ENCODE measurements at regions not wholly inside any gene's neighbourhood (a gene's known extent, or its start where the extent isn't known, plus 50 kb on each side); places are given as distances from the start of the nearest gene placed in this dataset.

GRCh38 chr12:87923361-87923760 is 105.8 kb downstream of the C12orf50 start:
- H3K36me3 ChIP-seq (ENCODE audit: control insufficient read depth in 2 of 2, extremely low read depth in 1 of 2, insufficient read depth in 2 of 2, low read length in 2 of 2), result no peaks in the 10 kb centered on the region
- H3K79me2 ChIP-seq (ENCODE audit: control insufficient read depth, insufficient read depth, low read length), result no peaks in the 10 kb centered on the region
- TF ChIP-seq GATA2 (IDR thresholded peaks at IDR 0.05; ENCODE audit: insufficient read depth, insufficient read length, low read depth, low read length) (no peak), JUN (IDR thresholded peaks at IDR 0.05; ENCODE audit: borderline replicate concordance, insufficient read depth, insufficient read length, low read depth) (no peak), EZH2 (IDR thresholded peaks at IDR 0.05; ENCODE audit: borderline replicate concordance, low read depth, low read length, severe bottlenecking) (no peak), MAX (IDR thresholded peaks at IDR 0.05; ENCODE audit: insufficient read depth, insufficient read length) (no peak), POLR2AphosphoS5 (IDR thresholded peaks at IDR 0.05; ENCODE audit: insufficient read depth, low read depth, low read length) (no peak), POLR2A (IDR thresholded peaks at IDR 0.05; ENCODE audit: low read depth, low read length) (no peak), FOS (IDR thresholded peaks at IDR 0.05; ENCODE audit: borderline replicate concordance, insufficient read depth, low read length) (no peak), CTCF (IDR thresholded peaks at IDR 0.05; ENCODE audit: extremely low read depth in 1 of 2, insufficient read depth in 1 of 2, low read depth in 1 of 2, low read length in 2 of 2) (no peak), MYC (IDR thresholded peaks at IDR 0.05; ENCODE audit: low read depth, low read length) (no peak)
- dilution Hi-C loops (cut with MboI; ENCODE audit: extremely low pct_ligation_motif_present, low sequenced_read_pairs), result no loop called here
- FAIRE-seq, result no peak
- no peaks in the 10 kb centered on the region for H3K9me3 ChIP-seq (replicated peaks; ENCODE audit: control insufficient read depth, insufficient read depth, low read length)
- no TSS peak for BruUV-seq (replicated peaks)
- H3K27me3 ChIP-seq (ENCODE audit: control insufficient read depth in 2 of 2, insufficient read depth in 2 of 2, low read length in 2 of 2), result no peaks in the 10 kb centered on the region
- no peak overlapping the region for H3K4me3 ChIP-seq (replicated peaks in 1 of 3; ENCODE audit: insufficient read depth in 1 of 3, low read depth in 1 of 3, low read length in 3 of 3)
- intact Hi-C loops (cut with micrococcal nuclease), result no loop called here
- H4K20me1 ChIP-seq (replicated peaks; ENCODE audit: control insufficient read depth, extremely low read depth, insufficient read depth, low read length), result no peaks in the 10 kb centered on the region
- H3K9me1 ChIP-seq (replicated peaks; ENCODE audit: control insufficient read depth, extremely low read depth, insufficient read depth, low read length), result no peaks in the 10 kb centered on the region
- H3K27ac ChIP-seq (ENCODE audit: insufficient read depth, low read depth, low read length), result no peak overlapping the region
- ChIA-PET CTCF (interaction anchor here (2.9 kb wide), 1 partner anchor 11 kb away, joined by 8 read pairs; no protein-coding TSS in a partner anchor), POLR2A (no interaction called here)
- no peaks in the 10 kb centered on the region for H3K4me1 ChIP-seq (ENCODE audit: control insufficient read depth, extremely low read depth, insufficient read depth, low read length)
- H3K9ac ChIP-seq (replicated peaks; ENCODE audit: extremely low read depth, insufficient read depth, low read length), result no peak overlapping the region
- DNase-seq (ENCODE audit: low read depth, low spot score), result no peak
- H2AFZ ChIP-seq (ENCODE audit: low read depth, low read length), result no peak overlapping the region
- no peak overlapping the region for H3K4me2 ChIP-seq (ENCODE audit: insufficient read depth, low read length)

Measured in endothelial cell of umbilical vein (primary cell).